ENCODE measurements at regions not wholly inside any gene's neighbourhood (a gene's known extent, or its start where the extent isn't known, plus 50 kb on each side); places are given as distances from the start of the nearest gene placed in this dataset.

DNA sequence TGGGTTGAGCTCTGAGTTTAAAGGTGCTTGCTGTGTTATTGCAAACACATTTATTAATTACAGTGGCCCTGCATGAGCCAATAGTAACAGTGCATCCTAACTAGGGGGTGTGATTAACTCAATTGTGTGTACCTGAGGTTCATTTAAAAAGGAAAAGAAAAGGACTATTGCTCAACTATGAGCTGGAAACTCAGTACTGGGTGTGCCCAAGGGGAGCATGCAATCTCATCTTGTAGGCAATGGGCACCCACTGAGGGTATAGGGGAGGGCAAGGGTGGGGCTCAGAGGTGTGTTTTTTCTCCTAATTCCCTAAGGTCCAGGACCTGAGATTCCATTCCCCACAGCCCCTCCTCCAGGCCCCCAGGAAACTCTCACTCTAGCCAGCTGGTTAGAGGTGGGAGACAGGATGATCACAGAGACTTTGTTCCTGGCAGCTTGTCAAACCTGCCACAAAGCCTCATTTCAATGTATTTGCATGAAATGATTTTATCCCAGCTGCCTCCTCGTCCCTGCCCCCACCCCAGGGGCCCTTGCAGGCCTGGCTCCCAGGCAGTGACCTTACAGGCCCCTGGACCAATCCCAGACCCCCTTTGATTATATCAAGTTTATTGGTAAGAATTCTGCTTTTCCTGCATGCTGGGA lies 220.7 kb downstream of the TBC1D2B start:
- DNase-seq (peak in 1 of 5 donors; percentile 35), FAIRE-seq (no peak)
- no peaks in the 10 kb centered on the region for H3K9me3 ChIP-seq (ENCODE audit: control insufficient read depth in 2 of 3, insufficient read depth in 1 of 3, low read length in 3 of 3)
- peaks cover 0 to 2% (median 0%) of the 10 kb centered on the region in 3 donors for H3K4me1 ChIP-seq (ENCODE audit: control insufficient read depth in 2 of 3, insufficient read depth in 2 of 3, low read depth in 1 of 3, low read length in 3 of 3)
- H3K4me3 ChIP-seq (ENCODE audit: low read length in 3 of 3): no peak overlapping the region
- no peak overlapping the region for H3K9ac ChIP-seq (ENCODE audit: low read length in 3 of 3)
- intact Hi-C loops (cut with DNase I): no loop called here
- TF ChIP-seq, protein P1, sequence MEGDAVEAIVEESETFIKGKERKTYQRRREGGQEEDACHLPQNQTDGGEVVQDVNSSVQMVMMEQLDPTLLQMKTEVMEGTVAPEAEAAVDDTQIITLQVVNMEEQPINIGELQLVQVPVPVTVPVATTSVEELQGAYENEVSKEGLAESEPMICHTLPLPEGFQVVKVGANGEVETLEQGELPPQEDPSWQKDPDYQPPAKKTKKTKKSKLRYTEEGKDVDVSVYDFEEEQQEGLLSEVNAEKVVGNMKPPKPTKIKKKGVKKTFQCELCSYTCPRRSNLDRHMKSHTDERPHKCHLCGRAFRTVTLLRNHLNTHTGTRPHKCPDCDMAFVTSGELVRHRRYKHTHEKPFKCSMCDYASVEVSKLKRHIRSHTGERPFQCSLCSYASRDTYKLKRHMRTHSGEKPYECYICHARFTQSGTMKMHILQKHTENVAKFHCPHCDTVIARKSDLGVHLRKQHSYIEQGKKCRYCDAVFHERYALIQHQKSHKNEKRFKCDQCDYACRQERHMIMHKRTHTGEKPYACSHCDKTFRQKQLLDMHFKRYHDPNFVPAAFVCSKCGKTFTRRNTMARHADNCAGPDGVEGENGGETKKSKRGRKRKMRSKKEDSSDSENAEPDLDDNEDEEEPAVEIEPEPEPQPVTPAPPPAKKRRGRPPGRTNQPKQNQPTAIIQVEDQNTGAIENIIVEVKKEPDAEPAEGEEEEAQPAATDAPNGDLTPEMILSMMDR (IDR thresholded peaks at IDR 0.05; ENCODE audit: borderline replicate concordance, extremely low read depth, insufficient read depth): no peak
- no peaks in the 10 kb centered on the region for H3K36me3 ChIP-seq (ENCODE audit: control insufficient read depth in 2 of 3, insufficient read depth in 3 of 3, low read length in 3 of 3)
- H3K27ac ChIP-seq (ENCODE audit: low read depth in 2 of 2, low read length in 2 of 2): no peak overlapping the region
- H3K27me3 ChIP-seq (ENCODE audit: control insufficient read depth, insufficient read depth, low read length): no peaks in the 10 kb centered on the region

DNA sequence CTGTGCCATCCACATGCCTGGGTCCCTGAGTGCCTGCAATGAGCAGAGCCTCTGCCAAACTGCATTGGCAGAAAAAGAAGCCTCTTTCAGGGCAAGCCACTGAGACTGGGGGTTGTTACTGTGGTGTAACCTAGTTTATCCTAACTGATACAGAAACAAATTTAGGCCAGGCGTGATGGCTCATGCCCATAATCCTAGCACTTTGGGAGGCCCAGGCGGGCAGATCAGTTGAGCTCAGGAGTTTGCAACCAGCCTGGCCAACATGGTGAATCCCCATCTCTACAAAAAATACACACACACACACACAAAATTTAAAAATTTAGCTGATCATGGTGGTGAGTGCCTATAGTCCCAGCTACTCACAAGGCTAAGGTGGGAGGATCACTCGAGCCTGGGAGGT lies 221.6 kb downstream of the TBC1D2B start:
- Histone ChIP-seq H3K4me3 (ENCODE audit: low read length in 3 of 3) (no peak overlapping the region), H3K9me3 (ENCODE audit: control insufficient read depth in 2 of 3, insufficient read depth in 1 of 3, low read length in 3 of 3) (no peaks in the 10 kb centered on the region), H3K27ac (ENCODE audit: low read depth in 2 of 2, low read length in 2 of 2) (no peak overlapping the region), H3K27me3 (ENCODE audit: control insufficient read depth, insufficient read depth, low read length) (no peaks in the 10 kb centered on the region), H3K4me1 (ENCODE audit: control insufficient read depth in 2 of 3, insufficient read depth in 2 of 3, low read depth in 1 of 3, low read length in 3 of 3) (peaks cover 0 to 7% (median 0%) of the 10 kb centered on the region in 3 donors), H3K9ac (ENCODE audit: low read length in 3 of 3) (no peak overlapping the region), H3K36me3 (ENCODE audit: control insufficient read depth in 2 of 3, insufficient read depth in 3 of 3, low read length in 3 of 3) (no peaks in the 10 kb centered on the region)
- FAIRE-seq: no peak
- DNase-seq: no peak
- intact Hi-C loops (cut with DNase I): no loop called here
- TF ChIP-seq, protein P1 (IDR thresholded peaks at IDR 0.05; ENCODE audit: borderline replicate concordance, extremely low read depth, insufficient read depth): no peak

DNA sequence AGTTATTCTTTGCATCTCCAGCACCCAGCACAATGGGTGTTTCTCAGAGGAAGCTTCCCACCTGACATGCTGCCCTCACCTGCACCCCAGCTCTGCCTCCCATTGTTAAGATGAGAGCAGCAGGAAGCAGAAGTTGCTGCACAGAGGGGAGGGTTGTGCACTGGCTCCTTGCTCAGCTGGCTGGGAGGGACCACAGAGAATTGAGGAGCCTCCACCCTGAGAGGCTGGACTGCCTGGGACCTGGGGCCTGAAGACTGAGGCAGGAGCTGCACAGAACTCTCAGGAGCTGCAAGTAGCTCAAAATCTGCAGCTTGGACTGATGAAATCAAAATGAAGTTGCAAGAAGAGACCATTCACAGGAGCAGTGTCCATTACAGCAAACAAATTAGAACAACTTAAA lies 222.3 kb upstream of the LINGO1 start:
- Histone ChIP-seq H3K4me3 (ENCODE audit: low read length in 3 of 3) (no peak overlapping the region), H3K4me1 (ENCODE audit: control insufficient read depth in 2 of 3, insufficient read depth in 2 of 3, low read depth in 1 of 3, low read length in 3 of 3) (peaks cover 0 to 7% (median 0%) of the 10 kb centered on the region in 3 donors), H3K27me3 (ENCODE audit: control insufficient read depth, insufficient read depth, low read length) (no peaks in the 10 kb centered on the region), H3K9ac (ENCODE audit: low read length in 3 of 3) (no peak overlapping the region), H3K27ac (ENCODE audit: low read depth in 2 of 2, low read length in 2 of 2) (no peak overlapping the region), H3K9me3 (ENCODE audit: control insufficient read depth in 2 of 3, insufficient read depth in 1 of 3, low read length in 3 of 3) (no peaks in the 10 kb centered on the region), H3K36me3 (ENCODE audit: control insufficient read depth in 2 of 3, insufficient read depth in 3 of 3, low read length in 3 of 3) (no peaks in the 10 kb centered on the region)
- FAIRE-seq (no peak), DNase-seq (peak in 1 of 5 donors; percentile 24)
- intact Hi-C loops (cut with DNase I): no loop called here
- TF ChIP-seq, protein P1 (IDR thresholded peaks at IDR 0.05; ENCODE audit: borderline replicate concordance, extremely low read depth, insufficient read depth): no peak

DNA sequence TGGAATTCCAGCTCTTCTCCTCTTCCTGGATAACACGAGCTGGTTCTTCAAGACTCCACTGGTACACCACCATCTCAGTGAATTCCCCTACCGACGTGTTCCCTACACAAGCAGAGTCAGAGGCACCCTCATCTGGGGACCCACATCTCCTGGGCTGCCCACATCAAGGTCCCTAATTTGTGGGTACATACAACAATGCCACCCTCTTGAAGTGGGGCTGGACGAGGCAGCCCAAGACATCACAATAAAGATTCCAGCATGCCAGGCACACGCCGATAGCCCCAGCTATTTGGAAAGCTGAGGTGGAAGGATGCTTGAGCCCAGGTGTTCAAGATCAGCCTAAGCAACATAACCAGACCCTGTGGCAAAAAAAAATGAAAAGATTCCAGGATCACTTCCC lies 221.2 kb upstream of the LINGO1 start:
- H3K36me3 ChIP-seq (ENCODE audit: control insufficient read depth in 2 of 3, insufficient read depth in 3 of 3, low read length in 3 of 3): no peaks in the 10 kb centered on the region
- no peaks in the 10 kb centered on the region for H3K27me3 ChIP-seq (ENCODE audit: control insufficient read depth, insufficient read depth, low read length)
- FAIRE-seq (no peak), DNase-seq (no peak)
- intact Hi-C loops (cut with DNase I): no loop called here
- peaks cover 0 to 7% (median 0%) of the 10 kb centered on the region in 3 donors for H3K4me1 ChIP-seq (ENCODE audit: control insufficient read depth in 2 of 3, insufficient read depth in 2 of 3, low read depth in 1 of 3, low read length in 3 of 3)
- H3K9me3 ChIP-seq (ENCODE audit: control insufficient read depth in 2 of 3, insufficient read depth in 1 of 3, low read length in 3 of 3): no peaks in the 10 kb centered on the region
- TF ChIP-seq, protein P1 (IDR thresholded peaks at IDR 0.05; ENCODE audit: borderline replicate concordance, extremely low read depth, insufficient read depth): no peak
- H3K4me3 ChIP-seq (ENCODE audit: low read length in 3 of 3): no peak overlapping the region
- H3K27ac ChIP-seq (ENCODE audit: low read depth in 2 of 2, low read length in 2 of 2): no peak overlapping the region
- no peak overlapping the region for H3K9ac ChIP-seq (ENCODE audit: low read length in 3 of 3)

All from kidney (tissue), 13 donors.